NCI-H146 treated with DMSO at 0.1 percent for 48 hours (cell line): ENCODE measurements at regions not wholly inside any gene's neighbourhood (a gene's known extent, or its start where the extent isn't known, plus 50 kb on each side); places are given as distances from the start of the nearest gene placed in this dataset.
"Not testable (repeated sequence)": the region's sequence is repeated elsewhere in the genome, so short reads cannot be mapped to it uniquely, and the experiment has no call there.

Source experiments
- DNase-seq: peaks from one replicate; lab custom pipeline; 2025; ENCODE audit not compliant: unreplicated experiment; lab: John Stamatoyannopoulos, UW

- no peak for DNase-seq
These were observed 128.9 kb upstream of the TMEM164 start for GRCh38 chrX:109873983-109874382.

- DNase-seq = no peak
These were observed 128.4 kb upstream of the TMEM164 start for GRCh38 chrX:109874548-109874947.

- DNase-seq = no peak
These were observed 127.1 kb upstream of the TMEM164 start for GRCh38 chrX:109875831-109876230.

- no peak for DNase-seq
These were observed 124.7 kb upstream of the TMEM164 start for GRCh38 chrX:109878236-109878635.

DNA sequence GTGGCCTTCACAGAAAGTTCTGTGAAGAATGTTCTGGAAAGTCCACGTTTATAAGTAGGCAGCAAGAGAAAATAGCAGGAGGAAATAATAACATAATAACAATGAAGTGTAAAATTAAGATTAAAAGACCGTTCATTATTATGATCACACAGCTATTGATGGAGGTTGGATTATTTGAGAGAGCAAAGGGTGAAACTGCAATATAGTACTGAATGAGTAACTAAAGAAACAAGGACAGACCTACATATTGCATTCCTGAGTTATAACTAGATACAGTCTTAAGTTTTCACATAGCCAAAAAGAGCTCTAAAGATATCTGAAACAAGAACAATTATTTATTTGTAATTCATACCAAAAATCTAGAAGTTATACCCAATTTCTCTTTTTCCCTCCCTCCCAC is 122.9 kb upstream of the TMEM164 start:
- no peak for DNase-seq

- no peak for DNase-seq
These were observed 122.3 kb upstream of the TMEM164 start for GRCh38 chrX:109880629-109881028.

DNA sequence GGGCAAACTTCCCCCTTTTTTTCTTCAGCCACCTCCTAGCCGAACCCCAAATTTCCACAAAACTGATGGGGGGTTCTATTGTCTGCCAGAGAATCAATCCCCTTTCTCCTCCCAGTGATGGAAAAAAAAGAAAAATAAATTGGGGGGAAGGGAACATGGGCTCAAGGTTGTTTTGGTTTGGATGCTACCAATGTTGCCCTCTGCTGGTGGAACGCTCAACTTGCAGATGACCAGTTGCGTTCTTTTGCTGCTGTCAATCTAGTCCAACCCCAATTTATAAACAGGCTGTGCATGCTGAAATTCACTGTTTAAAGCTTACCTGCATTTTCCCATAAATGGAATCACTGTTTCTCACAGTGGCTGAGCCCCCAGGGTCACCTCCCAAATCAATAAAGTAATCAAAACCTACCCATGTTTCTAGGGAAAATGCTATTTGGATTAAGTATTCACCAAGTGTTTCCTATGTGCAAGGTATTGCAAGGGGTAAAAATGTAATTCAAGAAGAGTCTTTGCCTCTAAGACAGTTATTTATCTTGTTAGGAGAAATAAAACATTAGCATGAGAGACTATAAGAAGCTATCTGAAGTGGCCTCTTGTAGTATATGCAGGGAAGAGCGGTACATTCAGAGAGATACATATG is 116.7 kb upstream of the TMEM164 start:
- DNase-seq = no peak

- no peak for DNase-seq
These were observed 113.5 kb upstream of the TMEM164 start for GRCh38 chrX:109889289-109890006.

GRCh38 chrX:109890300-109890699 is 112.6 kb upstream of the TMEM164 start:
- no peak for DNase-seq

DNA sequence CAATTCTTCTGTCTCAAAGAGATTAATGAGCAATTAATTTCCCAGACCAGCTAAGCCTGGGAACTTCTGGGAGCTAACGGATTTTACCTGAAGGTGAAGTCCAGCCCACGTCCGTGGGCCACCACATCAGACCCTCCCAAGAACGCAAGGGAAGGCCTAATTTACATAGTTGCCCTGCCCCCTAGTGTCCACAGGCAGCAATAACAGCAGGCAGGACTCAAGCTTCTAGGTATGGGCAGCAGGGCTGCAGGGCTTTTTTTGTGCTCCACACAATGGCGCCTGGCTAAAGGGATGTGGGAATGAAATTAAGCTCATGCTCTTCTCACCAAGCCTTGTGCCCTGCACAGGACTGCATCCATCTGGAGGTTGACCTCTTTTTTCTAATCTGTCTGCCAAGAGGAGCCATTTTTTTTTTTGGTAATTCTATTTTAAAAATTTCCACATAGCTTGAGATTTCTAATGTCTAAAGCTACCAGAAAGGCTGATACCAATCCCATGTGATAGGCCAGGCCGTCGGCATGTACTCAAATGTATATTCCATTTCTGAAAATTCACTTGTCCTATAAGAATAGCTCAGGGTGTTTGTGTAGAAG is 111.9 kb upstream of the TMEM164 start:
- DNase-seq = peak; percentile 6

GRCh38 chrX:109896024-109896423 is 106.9 kb upstream of the TMEM164 start:
- not testable (repeated sequence) for DNase-seq

DNA sequence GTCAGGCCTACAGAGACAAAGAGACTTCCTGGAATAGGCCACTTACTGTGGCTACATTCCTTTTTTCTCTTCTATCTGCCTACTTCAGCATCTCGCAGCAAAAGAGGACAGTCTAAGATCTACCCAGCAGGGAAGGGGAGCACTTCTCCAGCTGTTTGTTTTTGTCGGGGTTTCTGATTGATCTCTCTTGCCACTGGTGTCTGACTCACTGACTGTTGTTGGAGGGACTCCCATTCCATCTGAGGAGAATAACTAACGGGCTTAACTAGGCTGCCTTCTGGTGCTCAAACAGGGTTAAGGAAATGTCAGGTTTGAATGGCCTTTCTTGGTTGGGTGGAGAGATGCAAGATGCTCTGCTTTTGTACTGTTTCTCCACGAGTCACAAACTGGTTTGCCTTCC is 100.2 kb upstream of the TMEM164 start:
- DNase-seq = no peak

GRCh38 chrX:109911046-109911445 is 91.9 kb upstream of the TMEM164 start:
- DNase-seq = no peak

GRCh38 chrX:109912993-109913392 is 89.9 kb upstream of the TMEM164 start:
- DNase-seq = not testable (repeated sequence)

GRCh38 chrX:109914114-109914849 is 88.6 kb upstream of the TMEM164 start:
- no peak for DNase-seq

- no peak for DNase-seq
These were observed 84.2 kb upstream of the TMEM164 start for GRCh38 chrX:109918753-109919152.

- DNase-seq = no peak
These were observed 82.6 kb upstream of the TMEM164 start for GRCh38 chrX:109920325-109920724.

GRCh38 chrX:109920868-109921267 is 82.0 kb upstream of the TMEM164 start:
- DNase-seq = no peak

DNA sequence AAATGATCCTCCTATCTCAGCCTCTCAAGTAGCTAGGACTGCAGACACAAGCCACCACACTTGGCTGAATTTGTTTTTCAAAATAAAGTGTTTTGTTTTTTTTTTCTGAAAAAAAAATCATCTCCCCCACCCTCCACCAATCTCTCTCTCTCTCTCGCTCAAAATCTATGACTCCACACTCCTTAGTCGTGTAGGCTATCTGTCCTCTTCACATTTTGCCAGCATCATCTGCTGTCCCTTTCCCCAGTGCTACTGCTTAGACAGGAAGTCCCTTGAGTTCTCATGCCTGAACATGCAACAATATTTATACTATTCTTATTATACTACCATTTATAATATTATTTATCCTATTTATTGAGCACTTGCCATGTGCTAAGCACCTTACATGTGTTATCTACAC is 80.7 kb upstream of the TMEM164 start:
- DNase-seq = no peak

DNA sequence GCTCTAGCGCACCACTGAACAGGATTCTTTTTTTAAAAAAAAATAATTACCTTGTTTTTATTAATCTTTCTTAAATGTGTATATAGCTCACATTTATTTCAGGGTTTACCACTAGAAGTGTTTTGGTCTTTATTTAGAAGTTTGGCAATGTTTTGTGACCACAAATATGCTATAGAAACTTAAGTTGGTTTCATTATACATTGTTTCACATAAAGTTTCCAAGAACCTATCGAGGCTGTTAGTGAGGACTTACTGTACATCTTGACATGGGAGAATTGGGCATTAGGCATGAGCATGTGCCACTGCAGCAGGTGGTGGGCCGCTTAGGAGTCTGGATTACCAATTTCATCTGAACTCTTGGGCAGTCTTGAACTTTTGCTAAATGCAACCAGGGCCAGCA is 77.9 kb upstream of the TMEM164 start:
- not testable (repeated sequence) for DNase-seq

DNA sequence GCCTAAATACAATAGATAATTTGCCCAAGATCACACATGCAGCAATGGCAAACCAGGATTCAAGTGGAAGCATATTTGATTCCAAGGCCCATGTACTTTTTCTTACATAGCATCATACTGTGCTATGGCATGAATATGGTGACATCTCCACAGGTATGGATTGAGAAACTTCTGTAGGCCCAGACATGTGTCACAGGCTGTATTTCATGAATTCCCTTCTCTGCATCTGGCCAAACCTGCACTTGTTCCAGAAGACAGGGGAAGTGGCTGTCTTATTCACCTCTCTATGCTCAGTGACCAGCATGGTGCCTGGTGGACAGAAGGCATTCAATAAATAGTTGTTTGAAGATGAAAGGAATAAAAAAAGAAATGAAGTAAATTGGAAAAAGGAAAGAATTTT is 77.3 kb upstream of the TMEM164 start:
- DNase-seq = no peak

DNA sequence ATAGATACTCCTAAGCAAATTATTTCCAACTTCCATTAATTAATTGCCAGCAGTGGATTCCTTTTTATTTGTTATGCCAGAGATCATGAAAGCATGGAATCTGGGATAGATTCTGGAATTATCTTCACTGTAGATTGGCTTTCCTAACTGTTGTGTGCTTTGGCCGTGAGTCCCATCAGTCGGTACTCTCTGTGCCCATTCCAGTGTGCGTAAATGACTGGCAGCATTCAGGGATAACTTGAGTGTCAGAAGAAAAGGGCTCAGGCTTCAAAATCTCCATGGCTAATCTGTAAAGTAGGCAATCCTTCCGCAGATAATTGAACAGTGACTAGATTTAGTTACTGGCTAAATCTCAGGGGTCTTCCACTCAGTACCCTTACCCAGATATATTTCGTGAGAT is 76.8 kb upstream of the TMEM164 start:
- DNase-seq = no peak
